ENCODE measurements at regions not wholly inside any gene's neighbourhood (a gene's known extent, or its start where the extent isn't known, plus 50 kb on each side); places are given as distances from the start of the nearest gene placed in this dataset.

DNA sequence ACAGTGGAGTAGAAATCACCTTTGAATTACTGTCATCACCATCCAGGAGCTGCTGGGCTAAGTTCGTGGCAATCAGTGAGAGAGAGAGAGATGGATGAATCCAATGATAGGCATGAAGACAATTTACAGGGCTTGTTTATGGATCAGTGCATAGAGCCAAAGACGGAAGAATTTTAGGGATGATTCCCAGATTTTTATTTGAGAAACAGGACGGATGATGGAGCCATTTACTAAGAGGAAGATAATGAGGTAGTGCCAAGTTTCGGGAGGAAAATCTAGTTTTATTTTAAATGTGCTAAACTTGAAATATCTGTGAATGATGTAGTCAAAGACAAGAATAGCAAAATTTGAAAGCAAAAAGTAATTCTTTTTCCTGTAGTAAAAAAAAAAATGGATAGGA is 394.2 kb upstream of the PAPPA start:
- no peaks in the 10 kb centered on the region for H3K9me2 ChIP-seq (replicated peaks; ENCODE audit: insufficient read depth, low read length)
- no peaks in the 10 kb centered on the region for H3K4me1 ChIP-seq (ENCODE audit: low read length)
- no peak overlapping the region for H3K4me3 ChIP-seq (ENCODE audit: low read length)
- no peak overlapping the region for H3K9ac ChIP-seq (ENCODE audit: low read length)
- H3K9me3 ChIP-seq (ENCODE audit: low read length), result no peaks in the 10 kb centered on the region
- H3K36me3 ChIP-seq (ENCODE audit: insufficient read depth, low read length), result no peaks in the 10 kb centered on the region
- no peaks in the 10 kb centered on the region for H4K20me1 ChIP-seq (ENCODE audit: insufficient read depth, low read depth, low read length)
- no peaks in the 10 kb centered on the region for H3K79me2 ChIP-seq (ENCODE audit: low read length)
- no peak for DNase-seq
- no peaks in the 10 kb centered on the region for H3K27me3 ChIP-seq (ENCODE audit: low read length)
- no peak overlapping the region for H3K4me2 ChIP-seq (ENCODE audit: low read depth, low read length, poor library complexity, severe bottlenecking)
- H3K27ac ChIP-seq (ENCODE audit: low read length), result no peak overlapping the region
- no peak overlapping the region for H2AFZ ChIP-seq (ENCODE audit: low read length)

DNA sequence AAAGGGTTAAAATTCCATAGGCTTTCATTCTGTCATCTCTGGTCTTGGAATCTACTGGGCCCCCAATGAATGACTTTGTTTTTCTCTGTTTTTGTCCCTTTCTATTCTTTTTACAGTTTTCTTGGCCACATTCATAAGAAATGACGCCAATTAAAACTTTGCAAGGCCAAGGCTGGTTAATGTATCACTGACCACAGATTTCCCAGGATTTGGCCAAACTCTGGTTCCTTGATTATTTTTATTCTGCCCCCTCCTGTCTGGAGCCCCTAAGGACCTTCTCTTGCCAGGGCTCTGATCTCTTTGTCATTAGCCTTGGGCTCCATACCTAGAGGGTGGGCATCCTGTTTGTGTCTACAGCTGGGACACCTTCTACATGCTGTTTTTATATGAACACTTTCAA is 388.9 kb upstream of the PAPPA start:
- H3K27ac ChIP-seq (ENCODE audit: low read length), result no peak overlapping the region
- H3K27me3 ChIP-seq (ENCODE audit: low read length), result no peaks in the 10 kb centered on the region
- no peak overlapping the region for H3K4me3 ChIP-seq (ENCODE audit: low read length)
- no peaks in the 10 kb centered on the region for H4K20me1 ChIP-seq (ENCODE audit: insufficient read depth, low read depth, low read length)
- H3K9me3 ChIP-seq (ENCODE audit: low read length), result no peaks in the 10 kb centered on the region
- H2AFZ ChIP-seq (ENCODE audit: low read length), result no peak overlapping the region
- H3K36me3 ChIP-seq (ENCODE audit: insufficient read depth, low read length), result no peaks in the 10 kb centered on the region
- H3K9me2 ChIP-seq (replicated peaks; ENCODE audit: insufficient read depth, low read length), result no peaks in the 10 kb centered on the region
- H3K79me2 ChIP-seq (ENCODE audit: low read length), result no peaks in the 10 kb centered on the region
- H3K4me2 ChIP-seq (ENCODE audit: low read depth, low read length, poor library complexity, severe bottlenecking), result no peak overlapping the region
- H3K4me1 ChIP-seq (ENCODE audit: low read length), result no peaks in the 10 kb centered on the region
- no peak for DNase-seq
- H3K9ac ChIP-seq (ENCODE audit: low read length), result no peak overlapping the region

DNA sequence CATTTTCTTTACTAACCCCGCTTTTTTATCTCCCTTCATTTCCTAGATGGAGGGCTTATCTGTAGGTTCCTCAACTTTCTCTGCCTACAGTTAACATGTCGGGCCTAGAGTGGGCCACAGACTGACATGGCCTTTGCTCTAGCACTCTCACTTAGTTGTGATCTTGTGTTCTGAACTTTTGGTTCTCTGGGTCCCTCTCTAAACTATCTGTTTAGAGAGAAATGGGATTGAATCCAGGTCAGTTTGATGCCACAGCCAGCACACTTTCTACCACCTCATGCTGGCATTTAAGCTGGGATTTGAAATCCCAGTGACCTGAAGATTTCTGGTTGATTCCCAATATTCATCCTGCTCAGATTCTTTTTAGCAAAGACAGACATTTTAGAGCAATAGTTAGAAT is 388.5 kb upstream of the PAPPA start:
- Histone ChIP-seq H3K4me2 (ENCODE audit: low read depth, low read length, poor library complexity, severe bottlenecking) (no peak overlapping the region), H3K27me3 (ENCODE audit: low read length) (no peaks in the 10 kb centered on the region), H3K36me3 (ENCODE audit: insufficient read depth, low read length) (no peaks in the 10 kb centered on the region), H4K20me1 (ENCODE audit: insufficient read depth, low read depth, low read length) (no peaks in the 10 kb centered on the region), H2AFZ (ENCODE audit: low read length) (no peak overlapping the region), H3K4me1 (ENCODE audit: low read length) (no peaks in the 10 kb centered on the region), H3K4me3 (ENCODE audit: low read length) (no peak overlapping the region), H3K9ac (ENCODE audit: low read length) (no peak overlapping the region), H3K27ac (ENCODE audit: low read length) (no peak overlapping the region), H3K79me2 (ENCODE audit: low read length) (no peaks in the 10 kb centered on the region), H3K9me2 (replicated peaks; ENCODE audit: insufficient read depth, low read length) (no peaks in the 10 kb centered on the region), H3K9me3 (ENCODE audit: low read length) (no peaks in the 10 kb centered on the region)
- no peak for DNase-seq

- H3K9ac ChIP-seq (ENCODE audit: low read length), result no peak overlapping the region
- H3K4me1 ChIP-seq (ENCODE audit: low read length), result no peaks in the 10 kb centered on the region
- no peak overlapping the region for H3K27ac ChIP-seq (ENCODE audit: low read length)
- no peak overlapping the region for H2AFZ ChIP-seq (ENCODE audit: low read length)
- H3K36me3 ChIP-seq (ENCODE audit: insufficient read depth, low read length), result no peaks in the 10 kb centered on the region
- no peaks in the 10 kb centered on the region for H3K9me2 ChIP-seq (replicated peaks; ENCODE audit: insufficient read depth, low read length)
- no peaks in the 10 kb centered on the region for H4K20me1 ChIP-seq (ENCODE audit: insufficient read depth, low read depth, low read length)
- no peaks in the 10 kb centered on the region for H3K9me3 ChIP-seq (ENCODE audit: low read length)
- no peaks in the 10 kb centered on the region for H3K27me3 ChIP-seq (ENCODE audit: low read length)
- H3K79me2 ChIP-seq (ENCODE audit: low read length), result no peaks in the 10 kb centered on the region
- no peak overlapping the region for H3K4me2 ChIP-seq (ENCODE audit: low read depth, low read length, poor library complexity, severe bottlenecking)
- DNase-seq, result no peak
- H3K4me3 ChIP-seq (ENCODE audit: low read length), result no peak overlapping the region
Observed at GRCh38 chr9:115766370-115766955, 387.1 kb upstream of the PAPPA start.

GRCh38 chr9:115770521-115770920 is 383.1 kb upstream of the PAPPA start:
- no peak for DNase-seq
- Histone ChIP-seq H3K9me3 (ENCODE audit: low read length) (no peaks in the 10 kb centered on the region), H3K9me2 (replicated peaks; ENCODE audit: insufficient read depth, low read length) (no peaks in the 10 kb centered on the region), H2AFZ (ENCODE audit: low read length) (no peak overlapping the region), H3K27me3 (ENCODE audit: low read length) (no peaks in the 10 kb centered on the region), H3K4me2 (ENCODE audit: low read depth, low read length, poor library complexity, severe bottlenecking) (no peak overlapping the region), H3K79me2 (ENCODE audit: low read length) (no peaks in the 10 kb centered on the region), H3K9ac (ENCODE audit: low read length) (no peak overlapping the region), H4K20me1 (ENCODE audit: insufficient read depth, low read depth, low read length) (no peaks in the 10 kb centered on the region), H3K4me3 (ENCODE audit: low read length) (no peak overlapping the region), H3K36me3 (ENCODE audit: insufficient read depth, low read length) (no peaks in the 10 kb centered on the region), H3K4me1 (ENCODE audit: low read length) (no peaks in the 10 kb centered on the region), H3K27ac (ENCODE audit: low read length) (no peak overlapping the region)

GRCh38 chr9:115775659-115776058 is 377.9 kb upstream of the PAPPA start:
- no peak for DNase-seq
- no peaks in the 10 kb centered on the region for H3K79me2 ChIP-seq (ENCODE audit: low read length)
- no peaks in the 10 kb centered on the region for H3K9me3 ChIP-seq (ENCODE audit: low read length)
- H3K4me2 ChIP-seq (ENCODE audit: low read depth, low read length, poor library complexity, severe bottlenecking), result no peak overlapping the region
- no peak overlapping the region for H3K9ac ChIP-seq (ENCODE audit: low read length)
- no peaks in the 10 kb centered on the region for H3K36me3 ChIP-seq (ENCODE audit: insufficient read depth, low read length)
- no peaks in the 10 kb centered on the region for H4K20me1 ChIP-seq (ENCODE audit: insufficient read depth, low read depth, low read length)
- no peaks in the 10 kb centered on the region for H3K4me1 ChIP-seq (ENCODE audit: low read length)
- H3K27ac ChIP-seq (ENCODE audit: low read length), result no peak overlapping the region
- no peak overlapping the region for H3K4me3 ChIP-seq (ENCODE audit: low read length)
- H3K9me2 ChIP-seq (replicated peaks; ENCODE audit: insufficient read depth, low read length), result no peaks in the 10 kb centered on the region
- H2AFZ ChIP-seq (ENCODE audit: low read length), result no peak overlapping the region
- no peaks in the 10 kb centered on the region for H3K27me3 ChIP-seq (ENCODE audit: low read length)

- H3K9me2 ChIP-seq (replicated peaks; ENCODE audit: insufficient read depth, low read length), result no peaks in the 10 kb centered on the region
- H3K9ac ChIP-seq (ENCODE audit: low read length), result no peak overlapping the region
- H3K27me3 ChIP-seq (ENCODE audit: low read length), result no peaks in the 10 kb centered on the region
- H3K27ac ChIP-seq (ENCODE audit: low read length), result no peak overlapping the region
- no peak overlapping the region for H2AFZ ChIP-seq (ENCODE audit: low read length)
- no peaks in the 10 kb centered on the region for H3K4me1 ChIP-seq (ENCODE audit: low read length)
- H3K4me2 ChIP-seq (ENCODE audit: low read depth, low read length, poor library complexity, severe bottlenecking), result no peak overlapping the region
- no peak for DNase-seq
- no peaks in the 10 kb centered on the region for H3K36me3 ChIP-seq (ENCODE audit: insufficient read depth, low read length)
- no peaks in the 10 kb centered on the region for H3K9me3 ChIP-seq (ENCODE audit: low read length)
- no peaks in the 10 kb centered on the region for H3K79me2 ChIP-seq (ENCODE audit: low read length)
- no peak overlapping the region for H3K4me3 ChIP-seq (ENCODE audit: low read length)
- no peaks in the 10 kb centered on the region for H4K20me1 ChIP-seq (ENCODE audit: insufficient read depth, low read depth, low read length)
Observed at GRCh38 chr9:115777610-115778009, 376.0 kb upstream of the PAPPA start.

GRCh38 chr9:115781070-115781736 is 372.4 kb upstream of the PAPPA start:
- H3K9me2 ChIP-seq (replicated peaks; ENCODE audit: insufficient read depth, low read length), result no peaks in the 10 kb centered on the region
- H3K4me2 ChIP-seq (ENCODE audit: low read depth, low read length, poor library complexity, severe bottlenecking), result no peak overlapping the region
- H2AFZ ChIP-seq (ENCODE audit: low read length), result no peak overlapping the region
- no peaks in the 10 kb centered on the region for H4K20me1 ChIP-seq (ENCODE audit: insufficient read depth, low read depth, low read length)
- no peak overlapping the region for H3K4me3 ChIP-seq (ENCODE audit: low read length)
- no peaks in the 10 kb centered on the region for H3K9me3 ChIP-seq (ENCODE audit: low read length)
- no peak for DNase-seq
- no peaks in the 10 kb centered on the region for H3K27me3 ChIP-seq (ENCODE audit: low read length)
- H3K27ac ChIP-seq (ENCODE audit: low read length), result no peak overlapping the region
- no peaks in the 10 kb centered on the region for H3K79me2 ChIP-seq (ENCODE audit: low read length)
- no peak overlapping the region for H3K9ac ChIP-seq (ENCODE audit: low read length)
- H3K4me1 ChIP-seq (ENCODE audit: low read length), result no peaks in the 10 kb centered on the region
- no peaks in the 10 kb centered on the region for H3K36me3 ChIP-seq (ENCODE audit: insufficient read depth, low read length)

All from Karpas-422 (cell line).